ENCODE measurements at regions not wholly inside any gene's neighbourhood (a gene's known extent, or its start where the extent isn't known, plus 50 kb on each side); places are given as distances from the start of the nearest gene placed in this dataset.

DNA sequence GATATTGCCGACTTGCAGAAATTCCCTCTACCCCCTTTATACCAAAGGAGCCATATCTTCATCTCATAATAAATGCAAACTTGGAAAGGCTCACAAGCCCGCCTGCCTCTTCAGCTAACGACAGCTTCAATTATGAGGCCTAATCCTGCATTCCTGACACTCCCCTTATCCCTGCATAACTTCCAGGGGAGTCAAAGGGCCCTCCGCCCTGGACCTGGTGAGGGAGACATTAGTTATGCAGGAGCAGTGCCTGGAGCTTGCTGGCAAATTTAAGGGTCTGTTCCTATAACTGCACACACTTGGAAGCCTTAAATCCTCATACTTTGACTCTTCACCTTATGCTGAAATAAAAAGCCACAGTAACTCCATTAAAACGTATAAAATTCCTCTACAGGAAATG is 617.9 kb downstream of the BNC2 start:
- no peak overlapping the region for H3K27ac ChIP-seq (ENCODE audit: low read length)
- H3K9ac ChIP-seq (ENCODE audit: low read length), result no peak overlapping the region
- no peak overlapping the region for H3K4me2 ChIP-seq (ENCODE audit: low read depth, low read length)
- no peak for TF ChIP-seq EZH2phosphoT487 (IDR thresholded peaks at IDR 0.05; ENCODE audit: low read length)
- TF ChIP-seq, protein P1, sequence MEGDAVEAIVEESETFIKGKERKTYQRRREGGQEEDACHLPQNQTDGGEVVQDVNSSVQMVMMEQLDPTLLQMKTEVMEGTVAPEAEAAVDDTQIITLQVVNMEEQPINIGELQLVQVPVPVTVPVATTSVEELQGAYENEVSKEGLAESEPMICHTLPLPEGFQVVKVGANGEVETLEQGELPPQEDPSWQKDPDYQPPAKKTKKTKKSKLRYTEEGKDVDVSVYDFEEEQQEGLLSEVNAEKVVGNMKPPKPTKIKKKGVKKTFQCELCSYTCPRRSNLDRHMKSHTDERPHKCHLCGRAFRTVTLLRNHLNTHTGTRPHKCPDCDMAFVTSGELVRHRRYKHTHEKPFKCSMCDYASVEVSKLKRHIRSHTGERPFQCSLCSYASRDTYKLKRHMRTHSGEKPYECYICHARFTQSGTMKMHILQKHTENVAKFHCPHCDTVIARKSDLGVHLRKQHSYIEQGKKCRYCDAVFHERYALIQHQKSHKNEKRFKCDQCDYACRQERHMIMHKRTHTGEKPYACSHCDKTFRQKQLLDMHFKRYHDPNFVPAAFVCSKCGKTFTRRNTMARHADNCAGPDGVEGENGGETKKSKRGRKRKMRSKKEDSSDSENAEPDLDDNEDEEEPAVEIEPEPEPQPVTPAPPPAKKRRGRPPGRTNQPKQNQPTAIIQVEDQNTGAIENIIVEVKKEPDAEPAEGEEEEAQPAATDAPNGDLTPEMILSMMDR (IDR thresholded peaks at IDR 0.05; ENCODE audit: low read length), result no peak
- TF ChIP-seq EZH2 (optimal IDR thresholded peaks at IDR 0.05; ENCODE audit: low read depth, low read length), result no peak
- no peaks in the 10 kb centered on the region for H3K79me2 ChIP-seq (ENCODE audit: low read length)
- no peak for DNase-seq
- no peaks in the 10 kb centered on the region for H3K27me3 ChIP-seq (replicated peaks; ENCODE audit: insufficient read depth, low read length)
- no peaks in the 10 kb centered on the region for H3K36me3 ChIP-seq (replicated peaks; ENCODE audit: insufficient read depth, low read length)
- no peaks in the 10 kb centered on the region for H4K20me1 ChIP-seq (ENCODE audit: insufficient read depth, low read length)
- H3K9me2 ChIP-seq (replicated peaks; ENCODE audit: insufficient read depth, low read length), result no peaks in the 10 kb centered on the region
- no peaks in the 10 kb centered on the region for H3K4me1 ChIP-seq (ENCODE audit: low read length)
- H3K4me3 ChIP-seq (ENCODE audit: low read length), result no peak overlapping the region
- no peaks in the 10 kb centered on the region for H3F3A ChIP-seq (ENCODE audit: insufficient read depth, low read length)
- H2AFZ ChIP-seq (ENCODE audit: low read length), result no peak overlapping the region
- H3K9me3 ChIP-seq (replicated peaks; ENCODE audit: insufficient read depth, low read length), result no peaks in the 10 kb centered on the region

DNA sequence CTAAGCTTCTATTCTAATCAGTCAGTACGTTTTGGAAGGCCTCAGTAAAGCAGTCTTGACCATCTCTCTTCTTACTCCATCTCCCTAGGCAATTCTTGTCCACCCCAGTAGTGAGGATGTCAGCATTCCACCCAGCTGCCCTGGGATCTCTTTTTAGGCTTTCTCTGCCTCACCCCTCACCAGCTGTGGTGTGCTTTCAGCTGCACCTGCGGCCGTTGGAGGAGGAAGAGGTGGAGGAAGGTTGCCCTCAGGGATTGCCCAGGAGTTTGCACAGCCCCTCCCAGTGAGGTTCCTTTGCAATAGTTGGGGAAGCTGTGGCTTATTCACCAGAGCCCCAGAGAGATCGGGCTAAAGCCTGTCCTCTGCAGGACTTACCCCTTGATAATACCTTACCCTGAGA is 615.8 kb downstream of the BNC2 start:
- Histone ChIP-seq H3K9ac (ENCODE audit: low read length) (no peak overlapping the region), H3K9me3 (replicated peaks; ENCODE audit: insufficient read depth, low read length) (no peaks in the 10 kb centered on the region), H3K27me3 (replicated peaks; ENCODE audit: insufficient read depth, low read length) (no peaks in the 10 kb centered on the region), H3F3A (ENCODE audit: insufficient read depth, low read length) (no peaks in the 10 kb centered on the region), H3K4me1 (ENCODE audit: low read length) (no peaks in the 10 kb centered on the region), H4K20me1 (ENCODE audit: insufficient read depth, low read length) (no peaks in the 10 kb centered on the region), H3K79me2 (ENCODE audit: low read length) (no peaks in the 10 kb centered on the region), H3K27ac (ENCODE audit: low read length) (no peak overlapping the region), H2AFZ (ENCODE audit: low read length) (no peak overlapping the region), H3K4me3 (ENCODE audit: low read length) (no peak overlapping the region), H3K36me3 (replicated peaks; ENCODE audit: insufficient read depth, low read length) (no peaks in the 10 kb centered on the region), H3K4me2 (ENCODE audit: low read depth, low read length) (no peak overlapping the region), H3K9me2 (replicated peaks; ENCODE audit: insufficient read depth, low read length) (no peaks in the 10 kb centered on the region)
- DNase-seq, result no peak
- TF ChIP-seq, protein P1 (IDR thresholded peaks at IDR 0.05; ENCODE audit: low read length), result no peak
- TF ChIP-seq EZH2 (optimal IDR thresholded peaks at IDR 0.05; ENCODE audit: low read depth, low read length) (no peak), EZH2phosphoT487 (IDR thresholded peaks at IDR 0.05; ENCODE audit: low read length) (no peak)

DNA sequence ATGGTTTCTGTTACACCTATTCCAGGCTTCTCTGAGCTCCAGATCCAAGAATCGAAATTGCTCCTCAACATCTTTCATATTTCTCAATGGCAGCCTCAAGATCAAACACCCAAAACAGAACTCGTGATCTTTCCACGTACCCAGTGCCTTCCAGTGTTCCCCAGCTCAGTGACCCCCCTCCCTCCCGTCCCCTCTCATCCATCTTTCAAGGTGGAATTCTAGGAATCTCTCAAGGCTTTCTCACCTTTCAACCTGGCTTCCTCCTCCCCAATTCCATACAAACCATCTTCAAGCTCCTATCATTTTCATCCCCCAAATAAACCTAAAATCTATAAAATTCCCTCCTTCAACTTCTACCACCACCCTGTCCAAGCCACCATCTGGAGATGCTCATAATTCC is 615.3 kb downstream of the BNC2 start:
- Histone ChIP-seq H2AFZ (ENCODE audit: low read length) (no peak overlapping the region), H3K4me3 (ENCODE audit: low read length) (no peak overlapping the region), H3K27ac (ENCODE audit: low read length) (no peak overlapping the region), H3K36me3 (replicated peaks; ENCODE audit: insufficient read depth, low read length) (no peaks in the 10 kb centered on the region), H3F3A (ENCODE audit: insufficient read depth, low read length) (no peaks in the 10 kb centered on the region), H3K9me3 (replicated peaks; ENCODE audit: insufficient read depth, low read length) (no peaks in the 10 kb centered on the region), H3K4me2 (ENCODE audit: low read depth, low read length) (no peak overlapping the region), H3K9me2 (replicated peaks; ENCODE audit: insufficient read depth, low read length) (no peaks in the 10 kb centered on the region), H3K4me1 (ENCODE audit: low read length) (no peaks in the 10 kb centered on the region), H4K20me1 (ENCODE audit: insufficient read depth, low read length) (no peaks in the 10 kb centered on the region), H3K27me3 (replicated peaks; ENCODE audit: insufficient read depth, low read length) (no peaks in the 10 kb centered on the region), H3K9ac (ENCODE audit: low read length) (no peak overlapping the region), H3K79me2 (ENCODE audit: low read length) (no peaks in the 10 kb centered on the region)
- no peak for DNase-seq
- TF ChIP-seq EZH2phosphoT487 (IDR thresholded peaks at IDR 0.05; ENCODE audit: low read length), result no peak
- TF ChIP-seq, protein P1 (IDR thresholded peaks at IDR 0.05; ENCODE audit: low read length), result no peak
- no peak for TF ChIP-seq EZH2 (optimal IDR thresholded peaks at IDR 0.05; ENCODE audit: low read depth, low read length)

Data from MM.1S (cell line).